HepG2 (cell line): ENCODE measurements at regions not wholly inside any gene's neighbourhood (a gene's known extent, or its start where the extent isn't known, plus 50 kb on each side); places are given as distances from the start of the nearest gene placed in this dataset.

Experiments
- ATAC-seq: fragments of 200-7000 bp; cut with Tn5 transposase; 3 replicates; pipeline ENCODE4 v1.9.1; 2020; ENCODE audit warnings: mild to moderate bottlenecking, moderate library complexity
- BruUV-seq: library from RNA; stranded (reverse); fragments of 400-500 nt; replicated peaks from 2 replicates; lab custom pipeline; 2021; lab: Mats Ljungman, UMichigan
- CTCF ChIA-PET: fragments of 300-600 bp; formaldehyde crosslinking; extraction: SDS; loops from one replicate; lab custom pipeline; 2021; ENCODE audit warnings: low total read pairs, inconsistent platforms, low intra/inter-chr PET ratio; lab: Yijun Ruan, JAX
- POLR2A ChIA-PET: fragments of 350-600 bp; sonication (Branson Sonifier 250); formaldehyde crosslinking; loops from one replicate; lab custom pipeline; 2020; ENCODE audit warnings: antibody characterized with exemption, inconsistent platforms; lab: Yijun Ruan, JAX
- DNase-seq: peaks from one replicate; pipeline ENCODE4 v3.0.0-alpha.2; 2015; ENCODE audit warnings: low spot score
- FAIRE-seq: peaks from 3 replicates; lab custom pipeline; 2011; peaks lifted over from hg19 to GRCh38; lab: Jason Lieb, UNC
- H2AFZ ChIP-seq: one replicate; pipeline ENCODE4 v1.6.1; 2011; ENCODE audit warnings: low read length, inconsistent platforms
- H3K27ac ChIP-seq: fragments of 300-600 bp; 3 replicates; pipeline ENCODE4 v1.8.0; 2011; ENCODE audit warnings: mixed run types, mild to moderate bottlenecking, mixed read lengths, low read length, inconsistent platforms; ENCODE audit not compliant: insufficient read depth; ENCODE audit errors: extremely low read length
- H3K27me3 ChIP-seq, 2 experiments: fragments of 200-600 bp in 1 of 2; 2 replicates in 1 of 2; 3 replicates in 1 of 2; pipeline versions ENCODE4 v1.6.0 to v1.8.0; 2011; ENCODE audit warnings: low read length in 2 of 2, mild to moderate bottlenecking in 2 of 2, moderate library complexity in 2 of 2, inconsistent platforms in 1 of 2; ENCODE audit not compliant: insufficient read depth in 2 of 2, control insufficient read depth in 1 of 2
- H3K36me3 ChIP-seq, 2 experiments: fragments of 200-600 bp in 1 of 2; replicated peaks in 1 of 2; 2 replicates in 1 of 2; 3 replicates in 1 of 2; pipeline versions ENCODE4 v1.5.1 to v1.8.0; 2011; ENCODE audit warnings: low read length in 2 of 2, inconsistent platforms in 1 of 2; ENCODE audit not compliant: insufficient read depth in 2 of 2, control insufficient read depth in 1 of 2
- H3K4me1 ChIP-seq: 2 replicates; pipeline ENCODE4 v1.5.1; 2012; ENCODE audit warnings: low read length, inconsistent platforms; ENCODE audit not compliant: insufficient read depth
- H3K4me2 ChIP-seq: 2 replicates; pipeline ENCODE4 v1.6.0; 2011; ENCODE audit warnings: low read depth, low read length, inconsistent platforms
- H3K4me3 ChIP-seq, 3 experiments: fragments of 200-600 bp in 1 of 3; sonication (generic), shearing (Covaris generic) in 1 of 3; replicated peaks in 1 of 3; 2 replicates each; pipeline ENCODE4 v1.5.1; 2011 to 2016; ENCODE audit warnings: low read length in 3 of 3, inconsistent platforms in 2 of 3, low read depth in 2 of 3, mild to moderate bottlenecking in 2 of 3, control low read depth in 1 of 3, mixed read lengths in 1 of 3; ENCODE audit not compliant: insufficient read depth in 1 of 3
- H3K79me2 ChIP-seq: one replicate; pipeline ENCODE4 v1.6.1; 2011; ENCODE audit warnings: low read length, inconsistent platforms; ENCODE audit not compliant: insufficient read depth
- H3K9ac ChIP-seq: 2 replicates; pipeline ENCODE4 v1.6.0; 2011; ENCODE audit warnings: mild to moderate bottlenecking, low read depth, low read length, inconsistent platforms; ENCODE audit not compliant: insufficient read depth
- H3K9me3 ChIP-seq: 2 replicates; pipeline ENCODE4 v1.5.1; 2012; ENCODE audit warnings: mild to moderate bottlenecking, low read length
- H4K20me1 ChIP-seq: 2 replicates; pipeline ENCODE4 v1.6.0; 2011; ENCODE audit warnings: inconsistent platforms, mild to moderate bottlenecking, low read length, moderate library complexity; ENCODE audit not compliant: insufficient read depth
- CEBPB ChIP-seq: IDR thresholded peaks from 2 replicates; pipeline ENCODE4 v1.6.1; 2011; ENCODE audit warnings: low read depth, low read length, improper control_type of control experiment, borderline replicate concordance
- CREM ChIP-seq, 2 experiments: sonication (generic) in 1 of 2; formaldehyde crosslinking in 1 of 2; IDR thresholded peaks; 2 replicates each; pipeline versions ENCODE4 v1.4.0 to v1.6.1; 2016 to 2020; ENCODE audit warnings: antibody characterized with exemption in 1 of 2, mild to moderate bottlenecking in 1 of 2, missing genetic modification reagents in 1 of 2
- NR0B2 ChIP-seq: sonication (generic); formaldehyde crosslinking; IDR thresholded peaks from 2 replicates; pipeline ENCODE4 v1.4.0; 2020; ENCODE audit warnings: mild to moderate bottlenecking, missing genetic modification reagents
- ZNF660 ChIP-seq: sonication (generic); formaldehyde crosslinking; IDR thresholded peaks from 2 replicates; pipeline ENCODE4 v1.5.1; 2020; ENCODE audit warnings: mild to moderate bottlenecking, low read depth, missing genetic modification reagents, borderline replicate concordance
- ZSCAN5A ChIP-seq: sonication (generic); formaldehyde crosslinking; IDR thresholded peaks from 2 replicates; pipeline ENCODE4 v1.8.0; 2022; ENCODE audit warnings: mild to moderate bottlenecking, missing genetic modification reagents, borderline replicate concordance
- WGBS: methylation state at CpG from one replicate; pipeline ENCODE4 v1.1.6; 2017; ENCODE audit warnings: low lambda C conversion rate; 5-methylcytosine and 5-hydroxymethylcytosine counted together
- in situ Hi-C: cut with HindIII; loops from 2 replicates; pipeline ENCODE4 v1.10.0; 2017; ENCODE audit warnings: low pct_unique_long_range_greater_than_20kb; ENCODE audit not compliant: extremely low pct_ligation_motif_present
- intact Hi-C: fragments of 100-400 bp; cut with micrococcal nuclease; formaldehyde crosslinking; loops from one replicate; pipeline ENCODE4 v1.10.0; 2022; ENCODE audit not compliant: unreplicated experiment

GRCh38 chr4:125060376-125060775, 254.4 kb upstream of the FAT4 start:
- in situ Hi-C loops, result no loop called here

GRCh38 chr4:125049711-125050110, 265.0 kb upstream of the FAT4 start:
- in situ Hi-C loops (no loop called here), intact Hi-C loops (no loop called here)
- DNase-seq, result no peak
- no TSS peak for BruUV-seq
- WGBS, result 0% methylated on average over 1 of the region's 1 CpG
- CTCF ChIA-PET, result no interaction called here
- Histone ChIP-seq H4K20me1 (no peaks in the 10 kb centered on the region), H3K4me3 (no peak overlapping the region), H3K27ac (no peak overlapping the region), H3K4me1 (no peaks in the 10 kb centered on the region), H3K79me2 (no peaks in the 10 kb centered on the region), H3K9ac (no peak overlapping the region), H3K36me3 (no peaks in the 10 kb centered on the region), H2AFZ (no peak overlapping the region), H3K4me2 (no peak overlapping the region), H3K9me3 (no peaks in the 10 kb centered on the region), H3K27me3 (no peaks in the 10 kb centered on the region)
- POLR2A ChIA-PET, result no interaction called here
- ATAC-seq, result no peak
- TF ChIP-seq CEBPB (peak; percentile 68; the same call in 1 of the 2 replicates), CREM (IDR thresholded peaks at IDR 0.05) (no peak), CREM (CRISPR knock-in tag; IDR thresholded peaks at IDR 0.05) (no peak)
- no peak for FAIRE-seq

More at GRCh38 chr4:125060376-125060775, 254.4 kb upstream of the FAT4 start:
- Histone ChIP-seq H3K4me2 (no peak overlapping the region), H3K27me3 (no peaks in the 10 kb centered on the region), H3K4me3 (no peak overlapping the region), H3K9me3 (no peaks in the 10 kb centered on the region), H4K20me1 (no peaks in the 10 kb centered on the region)
- FAIRE-seq, result no peak
- no TSS peak for BruUV-seq
- intact Hi-C loops, result no loop called here
- TF ChIP-seq ZNF660 (CRISPR knock-in tag), result no peak
- no peak for TF ChIP-seq NR0B2
- no peak for TF ChIP-seq ZSCAN5A (CRISPR knock-in tag)
- TF ChIP-seq, all 625 proteins: peak for 0
- H3K79me2 ChIP-seq, result no peaks in the 10 kb centered on the region
- H2AFZ ChIP-seq, result no peak overlapping the region
- 0% methylated on average over 2 of the region's 2 CpGs for WGBS
- no peak overlapping the region for H3K27ac ChIP-seq
- POLR2A ChIA-PET, result no interaction called here
- no peaks in the 10 kb centered on the region for H3K36me3 ChIP-seq
- DNase-seq (no peak), ATAC-seq (no peak)
- no peak overlapping the region for H3K9ac ChIP-seq
- CTCF ChIA-PET, result no interaction called here
- H3K4me1 ChIP-seq, result no peaks in the 10 kb centered on the region
